CD4-positive, alpha-beta T cell treated with Interleukin-10 for 1 hour (primary cell): ENCODE measurements at regions not wholly inside any gene's neighbourhood (a gene's known extent, or its start where the extent isn't known, plus 50 kb on each side); places are given as distances from the start of the nearest gene placed in this dataset.
A peak's percentile ranks its signal among the peaks of the same experiment; 100 is the strongest.

Experiments
- DNase-seq: peaks from one replicate; pipeline ENCODE4 v3.0.0-alpha.2; 2020

DNA sequence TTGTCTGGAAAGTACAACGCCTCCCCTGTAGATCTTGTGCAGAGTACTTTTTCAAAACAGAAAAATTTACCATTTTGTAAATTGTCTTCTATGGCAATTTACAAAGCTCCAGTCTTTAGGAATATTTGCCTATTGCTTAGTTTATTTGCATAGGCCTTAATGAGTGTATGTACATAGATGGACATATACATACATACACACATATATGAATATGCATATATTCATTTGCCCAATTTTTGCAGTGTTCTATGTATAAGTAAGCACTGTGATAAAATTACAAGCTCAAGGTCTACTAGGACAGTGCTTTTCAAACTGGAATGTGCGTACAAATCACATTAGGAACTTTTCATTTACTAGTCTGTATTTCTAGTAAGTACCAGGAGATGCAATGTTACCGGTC lies 301.3 kb upstream of the SMARCA2 start:
- DNase-seq: no peak

DNA sequence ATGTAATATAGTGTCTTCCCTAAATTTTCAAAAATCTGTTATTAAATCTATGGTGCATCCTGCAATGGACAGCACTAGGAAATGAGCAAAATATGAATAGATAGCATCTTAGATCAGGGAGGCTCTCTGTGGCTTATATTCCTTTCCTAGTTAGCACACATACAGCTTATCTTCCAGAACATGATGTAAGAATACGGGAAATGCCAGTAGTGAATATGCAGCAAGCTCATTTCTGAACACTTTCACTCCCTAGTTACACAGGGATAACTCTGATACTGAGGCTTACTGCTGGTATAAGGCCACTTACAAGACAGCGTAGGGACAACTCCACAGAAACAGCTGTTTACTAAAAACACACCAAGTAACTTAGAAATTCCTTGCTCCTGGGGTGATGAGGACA lies 297.3 kb upstream of the SMARCA2 start:
- no peak for DNase-seq

DNA sequence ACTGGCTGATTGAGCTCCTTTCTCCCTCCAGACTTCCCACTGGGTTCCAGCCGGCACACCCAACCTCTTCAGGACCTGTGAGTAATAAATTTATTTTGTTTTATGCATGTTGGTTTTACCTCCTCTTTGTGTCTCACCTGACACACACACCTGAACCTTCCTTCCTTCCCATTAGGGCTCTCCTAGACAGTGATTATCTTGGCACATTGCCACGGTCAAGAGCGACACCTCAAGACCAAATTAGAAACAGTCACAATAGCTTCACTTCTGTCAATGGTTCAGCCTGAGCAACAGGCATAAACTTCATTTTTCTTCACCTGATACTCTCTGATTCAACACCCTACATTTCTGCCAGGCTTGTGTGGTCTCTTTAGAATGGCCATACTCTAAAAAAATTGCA lies 296.3 kb upstream of the SMARCA2 start:
- no peak for DNase-seq

DNA sequence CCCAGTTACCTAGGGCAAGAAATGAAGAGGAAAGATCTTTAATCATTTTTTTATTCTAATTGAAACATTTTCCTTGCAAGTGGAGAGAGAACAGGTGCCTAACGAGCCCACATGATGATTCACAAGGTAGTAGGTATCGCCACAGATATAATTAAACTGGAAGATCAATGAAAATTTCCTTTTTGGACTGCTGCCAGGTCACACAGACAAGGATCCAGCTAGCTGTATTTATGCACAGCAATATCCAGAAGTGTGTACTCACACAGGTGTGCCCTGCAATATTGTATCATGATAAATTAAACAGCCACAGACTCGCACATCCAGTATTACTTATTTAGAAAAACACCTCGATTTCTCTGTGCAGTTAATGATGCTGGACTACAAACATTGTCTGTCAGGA lies 294.0 kb upstream of the SMARCA2 start:
- DNase-seq: no peak

DNA sequence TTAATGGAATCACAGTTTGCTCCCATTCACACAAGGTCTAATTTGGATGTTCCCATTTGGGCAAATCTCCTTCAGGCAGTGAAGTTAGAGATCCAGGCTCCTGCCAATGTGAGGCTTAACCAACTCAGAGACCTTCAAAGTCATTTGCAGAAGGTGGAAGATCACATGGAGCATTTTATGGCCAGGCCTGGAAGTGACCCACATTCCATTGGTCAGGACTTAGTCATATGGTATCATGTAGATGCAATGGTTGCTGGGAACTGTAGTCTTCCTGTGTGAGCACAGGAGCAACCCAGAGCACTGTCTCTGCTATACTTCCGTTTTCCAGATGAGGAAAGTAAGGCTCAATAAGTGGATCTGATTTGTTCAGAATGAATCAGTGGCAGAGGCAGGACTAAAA lies 292.7 kb upstream of the SMARCA2 start:
- DNase-seq: no peak

DNA sequence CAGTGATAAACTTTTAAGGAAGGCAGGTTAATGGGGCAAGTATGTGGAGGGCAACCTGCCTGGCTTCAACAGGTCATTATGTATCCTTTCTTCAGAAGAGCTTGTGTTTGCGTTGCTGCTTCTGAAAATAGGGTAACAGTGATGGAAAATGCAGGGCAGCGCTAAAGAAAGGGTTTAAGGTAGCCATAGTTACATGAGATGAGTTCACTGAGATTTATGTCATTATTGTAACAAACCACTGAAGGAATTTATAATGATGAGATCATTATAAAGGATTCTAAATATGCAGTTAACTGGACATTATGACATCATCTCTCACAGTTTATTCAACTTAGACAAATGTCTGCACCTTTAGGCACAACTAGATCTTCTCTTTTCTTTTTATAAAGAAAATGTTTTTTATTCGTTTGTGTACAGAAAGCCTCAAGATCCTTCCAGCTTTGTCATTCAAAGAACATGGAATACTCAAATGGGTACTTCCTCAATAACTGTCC lies 291.6 kb upstream of the SMARCA2 start:
- no peak for DNase-seq

DNA sequence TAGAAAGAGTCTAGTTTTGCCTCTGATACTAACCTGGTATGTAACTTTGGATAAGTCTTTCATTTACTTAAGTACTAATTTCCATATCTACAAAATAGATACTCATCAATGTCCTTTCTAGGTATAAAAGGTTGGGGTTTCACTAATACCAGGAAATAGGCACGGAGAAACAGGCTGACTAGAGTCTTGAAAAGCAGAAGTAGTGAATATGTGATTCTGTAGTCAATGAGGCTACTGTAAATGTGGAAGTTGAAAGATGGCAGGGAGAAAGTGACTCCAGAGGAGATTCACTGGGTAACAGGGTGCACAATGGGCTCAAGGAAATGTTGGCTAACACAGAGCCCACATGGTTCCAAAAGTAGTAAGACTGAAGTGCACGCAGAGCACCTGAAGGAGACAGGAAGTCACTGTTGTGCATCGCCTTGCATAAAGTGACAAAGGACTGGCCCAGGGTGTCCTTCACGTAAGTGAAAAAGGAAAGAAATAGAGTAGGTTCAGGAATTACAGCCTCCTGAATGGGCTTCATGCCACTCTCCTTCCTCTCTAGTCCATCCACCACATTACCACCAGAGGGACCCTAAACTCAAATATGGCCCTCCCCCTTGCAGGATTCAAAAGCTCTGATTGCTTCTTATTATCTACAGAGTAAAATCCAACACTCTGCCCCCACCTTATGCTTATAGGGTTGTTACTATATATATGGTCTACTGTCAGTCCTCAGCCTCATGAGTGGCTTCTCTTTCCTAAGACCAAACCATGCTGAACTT lies 288.0 kb upstream of the SMARCA2 start:
- peak; percentile 23 for DNase-seq

DNA sequence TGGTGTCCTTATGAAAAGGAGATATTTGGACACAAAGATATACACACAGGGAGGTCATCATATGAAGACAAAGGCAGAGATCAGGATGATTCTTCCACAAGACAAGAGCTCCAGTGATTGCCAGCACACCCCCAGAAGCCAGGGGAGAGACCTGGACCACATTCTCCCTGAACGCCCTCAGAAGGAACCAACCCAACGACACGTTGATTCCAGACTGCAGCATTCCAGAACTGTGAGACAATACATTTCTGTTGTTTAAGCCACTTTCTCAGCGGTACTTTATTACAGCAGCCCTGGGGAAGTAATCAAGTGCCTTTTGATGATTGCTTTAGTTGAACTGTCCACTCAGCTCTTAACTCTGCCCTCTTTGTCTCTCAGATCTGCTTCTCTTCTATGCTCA lies 285.5 kb upstream of the SMARCA2 start:
- DNase-seq: no peak

DNA sequence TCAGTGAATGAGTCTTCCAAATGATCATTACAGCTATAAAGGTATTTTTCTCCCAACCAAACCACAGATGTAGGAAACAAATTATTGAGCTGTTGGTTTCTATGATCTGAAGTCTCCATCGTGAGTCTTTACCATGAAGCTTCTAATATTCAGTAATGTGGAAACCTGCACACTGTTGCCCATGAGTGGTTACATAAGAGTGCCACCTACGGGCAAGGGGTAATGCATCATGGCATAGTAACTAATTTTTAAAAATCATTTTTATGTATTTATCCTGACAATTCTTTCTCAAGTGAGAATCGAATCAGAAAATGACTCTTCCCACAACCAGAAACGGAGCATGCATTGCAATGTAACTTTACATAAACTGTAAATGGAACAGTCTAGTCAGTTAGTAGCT lies 282.5 kb upstream of the SMARCA2 start:
- no peak for DNase-seq

DNA sequence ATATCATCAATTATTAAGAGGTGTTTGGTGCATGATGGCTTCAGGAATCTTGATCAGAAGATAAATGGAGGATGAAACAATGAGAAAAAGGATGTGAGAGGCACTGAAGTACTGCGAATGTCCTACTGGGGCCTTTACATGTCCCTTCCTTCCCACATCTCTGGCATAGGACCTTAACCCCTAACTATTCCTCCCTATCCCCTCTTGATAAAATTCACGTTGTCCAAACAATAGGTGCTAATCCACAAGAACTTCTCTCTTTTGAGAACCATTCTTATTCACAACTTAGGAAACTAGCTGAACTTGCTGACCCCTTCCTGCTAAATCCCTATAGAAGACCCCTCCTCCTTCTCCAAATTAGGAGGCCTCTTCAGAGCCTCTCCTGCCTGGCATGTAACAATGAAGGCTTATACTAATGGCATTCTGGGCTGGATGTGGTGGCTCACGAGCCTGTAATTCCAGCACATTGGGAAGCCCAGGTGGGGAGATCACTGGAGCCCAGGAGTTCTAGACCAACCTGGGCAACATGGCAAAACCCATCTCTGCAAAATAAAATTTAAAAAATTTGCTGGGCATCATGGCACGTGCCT lies 276.5 kb upstream of the SMARCA2 start:
- no peak for DNase-seq

DNA sequence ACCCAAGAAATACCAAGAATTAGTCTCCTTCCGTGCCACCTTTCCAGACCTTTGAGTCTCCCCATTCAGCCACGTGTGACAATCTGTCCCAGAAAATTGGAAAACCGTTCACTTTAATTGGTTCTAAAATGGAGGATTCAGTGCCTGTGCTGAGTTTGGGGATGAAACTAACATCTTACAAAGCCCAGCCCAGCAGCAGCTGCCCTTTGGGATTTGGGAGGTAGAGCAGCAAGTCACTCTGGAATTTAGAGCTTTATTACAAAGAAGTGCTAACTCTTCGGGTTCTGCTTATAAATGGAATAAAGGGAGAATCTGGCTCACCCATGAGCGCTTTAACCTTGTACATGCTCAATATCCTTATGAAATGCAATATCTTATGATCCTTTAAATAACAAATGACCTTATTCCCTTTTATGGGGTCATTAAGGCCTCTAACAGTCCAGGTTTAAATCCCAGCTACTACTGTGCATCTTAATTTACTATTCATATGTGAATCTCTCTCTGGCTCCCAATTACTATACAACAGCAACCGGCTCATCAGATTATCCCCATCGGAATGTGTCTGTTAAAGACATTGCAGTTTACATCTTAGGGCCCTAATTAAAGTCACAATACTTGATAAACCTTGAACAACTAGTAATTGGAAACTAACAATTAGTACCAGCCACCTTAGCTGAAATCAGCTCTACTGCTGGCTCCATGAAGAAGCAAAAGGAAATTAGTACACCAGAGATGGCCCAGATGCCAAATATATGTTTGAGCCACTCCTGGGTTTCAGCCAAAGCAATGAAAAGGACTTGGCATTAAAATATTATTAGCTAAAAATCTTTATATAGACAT lies 271.8 kb upstream of the SMARCA2 start:
- no peak for DNase-seq

DNA sequence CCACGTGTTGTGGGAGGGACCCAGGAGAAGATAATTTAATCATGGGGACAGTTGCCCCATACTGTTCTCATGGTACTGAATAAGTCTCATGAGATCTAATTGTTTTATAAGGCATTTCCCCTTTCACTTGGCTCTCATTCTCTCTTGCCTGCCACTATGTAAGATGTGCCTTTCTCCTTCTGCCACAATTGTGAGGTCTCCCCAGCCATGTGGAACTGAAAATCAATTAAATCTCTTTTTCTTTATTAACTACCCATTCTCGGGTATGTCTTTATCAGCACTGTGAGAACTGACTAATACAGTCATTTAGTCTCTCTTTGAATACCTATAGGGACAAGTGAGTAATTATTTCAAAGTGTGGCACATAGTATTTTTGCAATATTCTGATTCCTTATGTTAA lies 269.2 kb upstream of the SMARCA2 start:
- DNase-seq: no peak

DNA sequence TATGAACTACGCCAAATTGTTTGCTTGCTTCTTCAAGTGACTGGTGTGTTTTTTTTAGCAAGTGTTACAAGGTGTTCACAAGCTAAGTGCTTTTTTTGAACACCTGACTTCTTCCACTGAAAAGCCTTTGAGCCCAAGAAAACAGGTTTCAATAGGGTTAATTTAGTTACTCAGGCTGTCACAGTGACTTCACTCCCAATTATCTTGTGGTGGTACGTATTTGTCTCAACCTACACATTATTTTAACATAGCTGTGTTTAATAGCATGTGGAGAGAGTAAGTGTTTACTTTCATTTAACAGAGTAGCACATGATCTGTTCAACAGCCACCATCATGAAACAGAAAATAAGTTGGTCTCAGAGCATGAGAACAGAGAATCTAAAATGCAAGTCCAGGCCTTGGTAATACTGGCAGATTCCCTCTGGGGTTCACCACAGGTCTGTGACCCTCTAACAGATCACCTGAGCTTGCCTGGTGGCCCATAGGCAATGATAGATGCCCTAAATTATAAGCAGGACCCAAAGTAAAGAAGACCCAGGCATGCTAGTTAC lies 267.7 kb upstream of the SMARCA2 start:
- DNase-seq: no peak

DNA sequence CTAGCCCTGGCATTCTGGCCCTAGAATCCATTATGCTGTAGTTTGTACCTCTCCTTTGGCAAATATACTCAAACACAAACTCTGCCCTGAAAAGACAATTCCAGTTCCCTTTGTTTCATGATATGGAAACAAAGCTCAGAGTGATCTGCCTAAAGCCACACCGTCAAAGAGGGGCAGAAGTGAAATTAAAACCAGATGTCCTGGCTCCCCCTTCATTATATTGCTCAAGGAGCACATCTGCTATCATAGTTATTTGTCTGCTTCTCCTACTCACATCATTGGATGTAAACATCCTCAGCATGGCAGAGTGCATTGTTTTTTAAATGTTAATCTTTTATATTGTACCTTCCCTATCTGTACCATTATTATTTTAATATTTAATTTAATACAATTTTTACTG lies 266.7 kb upstream of the SMARCA2 start:
- DNase-seq: no peak

DNA sequence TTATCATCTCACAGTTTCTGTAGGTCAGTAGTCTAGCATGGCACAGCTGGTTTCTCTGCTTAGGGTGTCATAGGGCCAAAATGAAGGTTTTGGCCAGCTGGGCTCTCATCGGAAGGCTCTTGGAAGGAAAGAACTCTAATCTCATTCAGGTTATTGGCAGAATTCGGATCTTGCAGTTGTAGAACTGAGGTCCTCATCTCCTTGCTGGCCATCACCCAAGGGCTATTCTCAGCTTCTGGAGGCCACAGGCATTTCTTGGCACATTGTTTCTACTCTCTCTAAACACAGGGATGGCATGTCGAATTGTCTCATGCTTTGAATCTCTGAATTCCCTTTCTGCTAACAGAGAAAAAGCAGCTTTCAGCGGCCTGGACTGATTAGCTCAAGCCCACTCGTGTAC lies 258.0 kb upstream of the SMARCA2 start:
- no peak for DNase-seq

DNA sequence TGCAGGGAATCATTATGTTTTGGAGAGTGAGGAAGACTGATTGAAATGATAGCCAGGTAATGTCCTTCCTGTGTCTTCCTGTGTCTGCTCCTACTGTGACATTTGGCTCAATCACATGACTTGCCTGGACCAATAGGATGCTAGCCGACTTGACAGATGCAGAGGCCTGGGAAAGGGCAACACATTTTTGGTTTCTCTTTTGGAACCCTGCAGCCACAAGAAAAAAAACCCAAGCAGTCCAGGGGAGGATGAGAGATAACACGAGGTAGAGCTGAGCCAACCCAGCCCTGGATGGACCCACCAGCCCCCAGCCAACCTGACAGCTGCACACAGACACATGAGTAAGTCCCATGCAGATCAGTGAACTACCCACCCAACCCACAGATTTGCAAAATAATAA lies 256.1 kb upstream of the SMARCA2 start:
- DNase-seq: no peak

DNA sequence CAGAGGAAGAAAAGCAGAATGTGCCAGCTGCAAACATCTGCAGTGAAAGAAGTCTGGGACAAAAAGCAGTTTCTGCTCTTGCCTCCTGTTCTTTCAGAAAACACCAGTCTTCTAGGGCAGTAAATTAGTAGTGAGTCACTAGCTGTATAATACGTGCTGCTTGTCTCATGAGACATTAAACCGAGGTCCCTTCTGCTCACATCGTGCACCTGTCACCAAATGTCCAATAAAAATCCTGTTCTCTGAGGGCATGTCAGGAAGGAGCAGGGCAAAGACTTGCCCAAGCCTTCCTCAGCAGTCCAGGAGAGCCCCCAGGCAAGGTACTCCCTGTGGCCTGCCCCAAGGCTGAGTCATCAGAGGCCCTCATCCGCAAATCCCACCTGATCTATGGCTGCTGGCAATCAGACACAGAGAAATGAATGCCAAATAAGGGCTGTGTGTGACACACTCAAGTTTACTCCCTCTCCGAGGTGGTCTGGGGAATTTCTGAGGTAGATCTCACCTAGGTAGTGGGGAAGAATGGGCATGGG lies 255.3 kb upstream of the SMARCA2 start:
- no peak for DNase-seq

DNA sequence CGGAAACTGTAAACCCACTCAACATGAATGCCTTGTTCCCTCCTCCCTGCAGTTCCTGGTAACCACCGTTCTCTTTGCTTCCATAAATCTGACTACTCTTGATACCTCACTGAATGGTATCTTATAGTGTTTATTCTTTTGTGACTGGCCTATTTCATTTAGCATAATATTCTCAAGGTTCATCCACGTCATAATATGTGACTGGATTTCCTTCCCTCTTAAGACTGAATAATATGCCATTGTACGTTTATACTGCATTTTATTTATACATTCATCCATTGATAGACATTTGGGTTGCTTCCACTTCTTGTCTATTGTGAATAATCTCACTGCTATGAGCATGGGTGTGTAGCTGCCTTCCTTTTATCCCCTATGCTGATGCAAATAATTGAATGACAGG lies 253.3 kb upstream of the SMARCA2 start:
- DNase-seq: no peak

DNA sequence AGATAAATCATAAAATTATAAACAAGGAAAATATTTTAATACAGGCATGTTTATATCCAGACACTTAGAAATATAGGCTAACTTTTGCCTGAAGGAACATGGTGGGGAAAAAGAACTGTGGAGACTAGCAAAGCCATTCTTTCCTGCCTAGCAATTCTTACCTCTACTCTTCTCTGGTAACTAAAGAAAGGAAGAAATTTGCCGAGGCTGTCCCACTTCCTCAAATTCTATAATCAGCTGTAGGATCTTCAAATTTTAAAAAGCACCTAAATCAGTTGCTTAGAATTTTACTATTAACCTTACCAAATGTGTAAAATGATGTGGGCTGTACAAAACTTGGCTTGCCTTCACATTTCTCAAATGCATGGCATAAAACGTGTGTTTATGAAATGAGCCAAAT lies 249.1 kb upstream of the SMARCA2 start:
- no peak for DNase-seq

DNA sequence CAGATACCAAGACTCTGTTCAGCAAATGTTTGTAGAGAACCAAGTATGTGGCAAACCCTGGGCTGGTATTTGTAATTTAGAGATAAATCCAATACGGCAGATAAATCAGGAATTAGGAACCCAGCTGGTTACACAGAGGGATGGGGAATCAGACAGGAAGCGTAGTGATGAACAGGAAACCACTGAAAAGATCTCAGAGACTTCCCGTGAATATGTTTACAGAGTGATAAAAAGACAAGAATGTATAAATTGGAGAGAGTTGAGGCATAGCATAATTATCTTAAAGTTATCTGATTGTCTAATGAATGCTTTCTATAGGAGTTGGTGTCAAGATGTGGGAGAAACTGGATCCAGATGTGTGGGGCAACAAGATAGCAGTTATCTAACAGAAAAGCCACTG lies 246.6 kb upstream of the SMARCA2 start:
- DNase-seq: no peak

DNA sequence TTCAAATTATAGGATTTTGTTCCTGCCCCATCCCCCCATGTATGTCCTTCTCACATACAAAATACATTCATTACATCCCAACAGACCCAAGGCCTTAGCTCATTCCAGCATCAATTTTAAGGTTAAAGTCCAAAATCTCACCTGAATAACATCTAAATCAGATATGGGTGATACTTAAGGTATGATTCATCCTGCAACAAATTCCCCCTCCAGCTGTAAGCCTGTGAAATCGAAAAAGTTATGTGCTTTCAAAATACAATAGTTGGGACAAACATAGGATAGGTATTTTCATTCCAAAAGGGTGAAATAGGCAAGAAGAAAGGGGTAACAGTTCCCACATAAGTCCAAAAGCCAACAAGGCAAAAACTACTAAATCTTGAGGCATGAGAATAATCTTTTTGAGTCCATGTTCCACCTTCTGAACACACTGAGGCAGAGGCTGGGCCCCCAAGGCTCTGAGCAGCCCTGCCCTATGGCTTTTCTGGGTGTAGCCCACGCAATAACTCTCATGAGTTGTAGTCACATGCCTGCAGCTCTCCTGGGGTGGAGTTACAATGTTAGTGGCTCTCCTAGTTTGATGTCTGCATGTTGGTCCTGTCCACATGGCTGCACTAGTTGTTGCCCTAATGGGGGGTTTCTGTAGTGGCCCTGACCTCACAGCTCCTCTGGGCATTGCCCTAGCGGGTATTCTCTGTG lies 243.9 kb upstream of the SMARCA2 start:
- DNase-seq: no peak

DNA sequence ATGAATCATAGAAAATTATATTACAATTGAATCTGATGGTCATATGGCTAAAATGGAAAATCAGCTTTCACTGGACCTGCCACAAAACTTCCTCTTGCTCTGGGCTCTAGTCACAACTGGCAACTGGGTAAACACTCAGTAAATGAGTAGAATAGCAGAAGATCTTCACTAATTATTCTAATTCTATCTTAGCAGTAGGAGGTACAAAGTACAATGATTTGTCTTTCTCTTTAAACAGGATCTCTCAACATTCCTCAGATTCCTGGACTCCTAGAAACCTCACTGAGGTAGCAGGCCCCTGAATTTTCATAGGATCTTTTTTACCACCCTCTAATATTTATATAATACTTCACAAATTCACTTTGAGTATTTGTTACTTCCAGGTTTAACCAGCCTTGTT lies 239.9 kb upstream of the SMARCA2 start:
- no peak for DNase-seq

DNA sequence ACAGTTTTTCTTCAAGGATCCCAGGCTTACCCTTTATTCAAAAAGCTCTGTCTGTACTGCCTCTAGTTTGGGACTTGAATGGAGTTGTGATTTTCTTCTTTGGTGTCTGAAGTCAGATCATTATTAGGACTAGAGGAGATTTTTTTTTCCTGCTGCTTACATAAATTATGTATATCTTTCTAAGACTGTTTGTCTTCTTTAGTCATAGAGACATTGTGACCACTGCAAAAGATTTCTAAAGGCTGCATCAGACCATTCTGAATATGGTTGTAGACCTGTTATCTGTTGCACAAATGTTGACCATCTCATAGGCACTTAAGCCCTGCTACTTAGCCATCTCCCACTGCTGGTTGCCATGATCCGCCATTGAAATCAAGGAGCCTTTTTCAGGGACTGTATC lies 238.5 kb upstream of the SMARCA2 start:
- DNase-seq: no peak
